Umbilical cord (tissue), 1 donor: ENCODE measurements at regions not wholly inside any gene's neighbourhood (a gene's known extent, or its start where the extent isn't known, plus 50 kb on each side); places are given as distances from the start of the nearest gene placed in this dataset.

ENCODE experiments used
- DNase-seq: peaks from one replicate; pipeline ENCODE4 v3.0.0-alpha.2; 2015; ENCODE audit warnings: low spot score

DNA sequence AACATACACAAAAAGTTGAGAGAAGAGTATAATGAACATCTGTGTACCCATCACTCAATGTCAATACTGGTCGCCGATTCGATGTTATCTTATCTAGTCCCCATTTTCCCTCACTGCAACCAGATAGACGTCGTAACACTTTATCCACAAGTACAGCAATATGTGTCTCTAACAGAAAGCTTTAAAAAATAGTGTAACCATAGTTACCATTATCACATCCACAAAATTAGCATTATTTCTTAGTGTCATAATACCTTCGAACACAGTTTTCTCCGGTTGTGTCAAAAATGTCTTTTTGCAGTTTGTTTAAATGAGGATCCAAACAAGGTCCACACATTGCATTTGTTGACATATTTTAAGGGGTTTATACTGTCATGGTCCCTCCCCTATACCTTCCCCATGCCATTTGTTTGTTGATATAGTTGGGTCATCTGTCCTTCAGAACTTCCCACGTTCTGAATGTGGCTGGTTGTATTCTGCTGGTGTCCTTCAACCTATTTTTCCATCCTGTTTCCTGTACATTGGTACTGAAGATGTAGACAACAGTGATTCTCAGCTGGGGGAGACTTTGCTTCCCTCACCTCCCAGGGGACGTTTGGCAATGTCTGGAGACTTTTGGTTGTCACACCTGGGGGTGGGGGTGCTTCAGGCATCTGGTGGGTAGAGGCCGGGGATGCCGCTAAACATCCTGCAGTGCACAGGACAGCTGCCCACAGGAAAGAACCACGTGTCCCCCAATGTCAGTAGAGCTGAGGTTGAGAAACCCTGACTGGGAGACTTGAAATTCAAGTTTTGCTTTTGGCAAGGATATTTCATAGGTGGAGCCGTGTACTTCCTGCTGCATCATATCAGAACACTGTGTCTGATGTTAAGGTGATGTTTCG is 72.7 kb upstream of the SPRED2 start:
- DNase-seq: no peak

DNA sequence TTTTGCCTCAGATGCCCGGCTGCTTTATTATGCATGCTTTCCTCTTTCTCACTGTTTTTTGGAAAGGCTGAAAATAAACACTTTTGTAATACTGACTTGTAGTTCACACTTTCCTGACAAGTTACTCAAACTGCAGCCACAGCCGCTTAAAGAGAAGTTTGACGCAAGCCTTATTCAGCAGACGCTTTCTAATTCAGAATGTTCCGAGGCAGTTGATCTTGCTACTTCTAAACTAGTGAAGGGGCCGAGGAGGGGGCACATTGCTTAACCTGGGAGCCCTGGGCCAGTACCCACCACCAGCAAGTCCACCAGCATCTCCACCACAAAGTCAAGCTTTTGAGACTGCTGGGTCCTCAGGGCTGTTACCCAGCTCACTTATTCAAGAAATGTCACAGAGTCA is 71.8 kb upstream of the SPRED2 start:
- DNase-seq: no peak

DNA sequence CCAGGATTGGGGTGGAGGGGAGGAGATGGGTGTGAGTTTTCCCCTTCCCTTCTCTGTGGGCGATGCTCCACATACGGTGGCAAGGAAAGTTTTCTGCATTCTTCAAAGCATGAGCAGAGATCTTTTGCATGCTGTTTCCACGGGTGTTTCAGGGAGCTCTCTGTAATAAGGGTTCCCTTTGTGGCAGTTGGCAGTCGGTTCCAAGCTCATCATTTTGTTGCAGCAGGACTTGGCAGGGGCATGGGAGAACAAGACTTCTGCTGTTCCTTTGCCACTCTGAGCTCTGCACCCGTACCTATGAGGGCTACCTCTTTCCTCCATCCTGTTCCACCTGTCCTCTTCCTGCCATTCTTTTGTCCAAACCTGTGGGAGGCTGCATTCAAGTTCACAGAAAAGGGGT is 71.3 kb upstream of the SPRED2 start:
- no peak for DNase-seq

DNA sequence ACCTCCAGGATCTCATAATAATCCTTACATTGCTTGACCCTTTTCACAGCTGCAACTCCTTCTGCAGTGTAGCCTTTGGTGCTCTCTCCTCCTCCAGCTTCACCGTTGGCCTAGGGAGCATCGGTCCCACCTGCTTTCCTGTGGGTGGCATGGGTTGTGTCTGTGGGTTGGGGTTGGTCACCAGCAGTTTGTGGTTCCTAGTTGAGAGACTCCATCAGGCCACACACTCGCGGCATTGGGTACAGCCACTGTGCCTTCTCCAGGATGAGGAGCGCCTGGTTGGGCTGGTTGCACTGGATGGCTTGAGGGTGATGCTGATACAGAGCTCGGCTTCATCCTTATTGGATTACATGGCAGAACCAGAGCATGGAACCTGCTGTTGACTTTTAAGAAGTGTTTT is 69.4 kb upstream of the SPRED2 start:
- no peak for DNase-seq

DNA sequence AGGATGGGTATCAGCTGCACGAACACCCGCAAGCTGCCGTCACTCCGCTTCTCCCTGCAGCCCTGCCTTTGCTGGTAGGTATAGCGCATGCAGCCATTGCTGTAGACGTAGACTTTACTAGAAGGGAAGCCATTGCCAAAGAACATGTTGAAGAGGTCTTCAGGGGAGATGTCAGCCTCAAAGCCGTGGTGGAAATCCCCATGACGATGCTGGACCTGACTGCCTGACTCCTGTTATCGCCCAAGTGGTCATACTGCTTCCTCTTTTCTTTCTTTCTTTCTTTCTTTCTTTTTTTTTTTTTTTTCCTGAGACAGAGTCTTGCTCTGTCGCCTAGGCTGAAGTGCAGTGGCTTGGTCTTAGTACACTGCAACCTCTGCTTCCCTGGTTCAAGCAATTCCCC is 68.7 kb upstream of the SPRED2 start:
- no peak for DNase-seq

DNA sequence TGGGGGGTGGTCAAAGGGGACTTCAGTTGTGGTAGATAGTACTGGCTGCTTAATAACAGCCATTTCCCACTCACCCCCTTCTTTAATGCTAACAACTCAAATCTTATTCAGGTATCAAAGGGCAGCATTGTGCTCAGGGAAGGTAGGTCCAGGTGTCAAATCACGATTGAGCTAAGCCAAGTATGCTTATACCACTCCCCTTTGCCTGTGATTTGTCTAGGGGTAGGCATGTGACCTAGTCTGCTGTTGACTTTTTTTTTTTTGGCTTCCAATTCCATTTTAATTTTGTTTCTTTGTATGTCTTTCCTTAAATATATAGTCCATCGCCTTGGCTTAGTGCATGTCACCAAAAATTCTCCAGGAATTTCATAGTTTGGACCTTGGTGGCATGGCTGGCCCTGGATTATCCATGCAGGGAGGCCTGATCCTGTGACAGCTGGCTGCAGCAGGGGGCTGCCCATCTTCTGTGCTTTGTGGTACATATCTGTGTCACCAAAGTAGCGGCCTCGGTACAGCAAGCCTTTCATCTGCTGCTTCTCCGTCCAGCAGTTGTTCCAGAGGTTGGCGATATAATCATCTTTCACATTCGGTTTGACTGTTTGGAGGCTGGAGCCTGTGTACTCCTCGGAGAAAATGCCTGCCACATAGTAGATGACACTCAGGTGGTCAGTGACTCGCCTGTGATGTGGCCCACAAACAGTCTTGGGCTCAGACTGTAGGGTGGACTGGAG is 68.1 kb upstream of the SPRED2 start:
- no peak for DNase-seq

DNA sequence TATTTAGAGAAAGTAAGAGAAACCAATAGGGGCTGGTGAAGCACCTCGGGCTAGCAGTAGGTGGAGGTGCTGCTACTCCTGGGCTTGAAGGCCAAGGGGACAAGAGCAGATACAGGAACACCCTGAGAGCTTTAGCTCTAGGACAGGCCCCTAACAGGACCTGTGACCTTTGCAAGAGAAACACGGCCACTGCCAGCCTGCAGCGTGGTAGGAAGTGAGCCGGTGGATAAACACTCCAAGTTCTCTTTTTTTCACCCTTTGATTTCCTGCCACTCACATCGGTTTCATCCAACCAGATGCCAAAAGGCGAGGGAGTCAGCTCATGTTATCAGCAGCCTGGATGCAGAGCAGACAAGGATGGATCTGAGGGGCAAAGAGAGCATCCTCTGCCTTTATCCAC is 66.8 kb upstream of the SPRED2 start:
- DNase-seq: no peak

DNA sequence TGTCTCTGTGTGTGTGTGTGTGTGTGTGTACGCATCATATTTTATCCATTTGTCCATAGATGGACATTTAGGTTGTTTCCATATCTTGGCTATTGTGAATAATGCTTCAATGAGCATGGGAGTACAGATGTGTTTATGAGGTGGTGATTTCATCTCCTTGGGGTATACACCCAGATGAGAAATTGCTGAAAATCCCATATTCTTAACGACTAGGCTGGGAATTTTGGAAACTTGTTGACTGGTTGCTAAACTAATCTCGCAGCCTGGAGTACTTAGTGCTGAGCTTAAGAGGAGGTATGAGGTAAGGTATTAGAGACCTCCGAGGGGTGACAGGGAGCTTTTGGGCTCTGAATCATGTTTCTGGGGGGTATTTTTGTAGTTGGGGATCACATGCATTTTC is 66.0 kb upstream of the SPRED2 start:
- no peak for DNase-seq

DNA sequence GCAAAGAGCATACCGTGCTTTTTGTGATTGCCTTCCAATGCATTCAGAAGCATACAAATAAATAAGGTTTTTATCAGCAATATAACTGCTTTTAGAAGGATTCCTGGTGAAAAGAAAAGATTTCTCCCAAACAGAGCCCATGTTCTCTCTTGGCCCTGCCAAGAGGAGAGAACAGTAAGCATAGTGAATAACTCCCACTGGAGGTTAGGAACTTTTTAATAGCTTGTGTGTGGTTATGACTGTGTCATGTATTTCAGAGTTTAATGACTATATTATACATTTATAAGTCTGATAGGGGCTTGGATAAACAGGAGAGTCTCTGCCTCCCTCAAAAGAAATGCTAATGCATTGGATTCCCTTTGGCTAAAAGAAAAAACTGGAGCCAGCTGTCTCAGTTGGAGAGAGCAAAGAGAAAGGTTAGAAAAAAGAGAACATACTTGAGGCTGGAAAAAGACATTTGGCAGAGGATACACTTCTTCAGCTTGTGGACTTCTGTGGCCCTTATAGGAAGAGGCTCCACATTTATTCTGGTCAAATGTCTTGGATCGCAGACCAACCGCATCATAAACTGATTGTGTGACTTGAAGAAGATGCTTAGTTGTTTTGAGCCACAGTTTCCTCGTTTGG is 63.0 kb upstream of the SPRED2 start:
- DNase-seq: no peak

DNA sequence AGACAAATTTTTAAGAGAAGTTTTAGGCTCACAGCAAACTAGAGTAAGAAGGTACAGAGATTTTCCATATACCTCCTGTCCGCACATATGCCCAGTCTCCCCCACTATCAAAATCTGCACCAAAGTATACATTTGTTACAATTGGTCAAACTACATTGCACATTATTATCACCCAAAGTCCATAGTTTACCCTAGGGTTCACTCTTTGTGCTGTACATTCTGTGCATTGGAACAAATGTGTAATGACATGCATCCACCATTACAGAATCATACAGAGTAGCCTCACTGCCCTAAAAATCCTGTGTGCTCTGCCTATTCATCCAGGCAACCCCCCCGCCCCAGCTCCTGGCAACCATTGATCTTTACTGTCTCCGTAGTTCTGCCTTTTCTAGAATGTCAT is 61.7 kb upstream of the SPRED2 start:
- no peak for DNase-seq

DNA sequence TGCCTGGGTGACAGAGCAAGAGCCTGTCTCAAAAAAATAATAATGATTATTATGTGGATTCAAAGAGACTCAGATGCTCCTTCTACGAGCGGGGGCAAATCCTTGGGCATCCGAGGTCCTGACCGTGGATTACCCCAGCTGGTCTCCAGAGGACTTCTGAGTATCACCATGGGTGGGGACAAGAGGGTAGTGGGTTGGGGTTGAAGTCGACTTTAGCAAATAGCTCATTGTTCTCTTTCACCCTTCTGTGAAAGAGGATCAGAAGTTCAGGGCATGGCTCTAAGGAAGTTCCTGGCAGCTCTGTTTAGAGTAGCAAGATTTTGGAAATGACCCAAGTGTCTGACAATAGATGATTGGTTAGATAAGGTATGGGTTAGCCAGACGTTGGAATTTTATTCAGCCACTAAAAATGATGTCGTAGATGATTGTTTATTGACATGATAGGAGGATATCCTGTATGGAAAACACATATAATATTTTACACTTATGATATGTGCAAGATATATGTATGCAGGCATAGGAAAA is 59.0 kb upstream of the SPRED2 start:
- DNase-seq: no peak

DNA sequence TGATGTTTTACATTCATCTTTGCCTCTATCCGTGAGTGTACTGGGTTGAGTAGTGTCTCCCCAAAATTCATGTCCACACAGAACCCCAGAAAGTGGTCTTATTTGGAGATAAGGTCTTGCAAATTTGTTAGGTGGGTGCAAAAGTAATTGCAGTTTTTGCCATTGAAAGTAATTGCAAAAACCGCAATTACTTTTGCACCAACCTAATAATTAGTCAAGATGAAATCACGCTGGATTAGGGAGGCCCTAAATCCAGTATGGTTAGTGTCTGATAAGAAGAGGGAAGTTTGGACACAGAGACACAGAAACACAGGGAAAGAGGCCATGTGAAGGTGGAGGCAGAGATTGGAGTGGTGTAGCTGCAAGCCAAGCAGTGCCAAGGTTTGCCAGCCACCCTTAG is 57.8 kb upstream of the SPRED2 start:
- no peak for DNase-seq

DNA sequence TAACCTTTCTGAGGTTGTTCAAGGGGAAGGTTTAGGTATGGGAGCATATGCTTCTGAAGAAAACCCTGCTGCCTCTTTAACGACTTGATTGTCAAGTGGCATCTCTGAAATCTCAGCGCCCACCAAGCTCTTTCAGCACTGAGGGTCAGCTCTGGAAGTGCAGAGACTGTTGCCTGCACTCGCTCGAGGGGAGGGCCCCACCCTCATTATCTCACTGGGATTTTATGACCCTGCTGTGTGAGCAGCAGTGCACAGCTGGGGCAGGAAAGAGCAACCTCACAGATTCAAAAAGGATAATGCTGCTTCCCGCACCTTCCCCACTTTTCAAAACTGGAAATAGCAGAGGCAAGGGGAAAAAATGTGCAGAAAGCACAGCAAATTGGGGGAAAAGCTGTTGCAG is 56.9 kb upstream of the SPRED2 start:
- no peak for DNase-seq

DNA sequence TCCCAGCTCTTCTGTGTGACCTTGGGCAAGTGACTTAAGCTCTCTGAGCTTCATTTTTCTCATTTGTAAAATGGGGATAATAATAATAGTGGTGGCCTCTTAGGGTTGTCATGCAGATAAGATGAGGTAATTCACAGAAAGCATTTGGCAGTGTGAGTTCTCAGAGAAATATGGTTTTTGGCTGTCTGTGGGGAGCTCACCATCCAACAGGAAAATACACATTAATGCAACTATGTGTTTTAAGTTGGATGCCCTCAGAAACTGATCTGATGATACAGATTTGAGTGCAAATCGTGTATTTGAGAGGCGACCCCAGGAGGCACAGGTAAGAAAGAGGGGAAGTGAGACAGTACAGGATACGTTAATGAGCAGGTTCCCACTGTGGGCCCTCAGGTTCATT is 56.1 kb upstream of the SPRED2 start:
- DNase-seq: no peak

DNA sequence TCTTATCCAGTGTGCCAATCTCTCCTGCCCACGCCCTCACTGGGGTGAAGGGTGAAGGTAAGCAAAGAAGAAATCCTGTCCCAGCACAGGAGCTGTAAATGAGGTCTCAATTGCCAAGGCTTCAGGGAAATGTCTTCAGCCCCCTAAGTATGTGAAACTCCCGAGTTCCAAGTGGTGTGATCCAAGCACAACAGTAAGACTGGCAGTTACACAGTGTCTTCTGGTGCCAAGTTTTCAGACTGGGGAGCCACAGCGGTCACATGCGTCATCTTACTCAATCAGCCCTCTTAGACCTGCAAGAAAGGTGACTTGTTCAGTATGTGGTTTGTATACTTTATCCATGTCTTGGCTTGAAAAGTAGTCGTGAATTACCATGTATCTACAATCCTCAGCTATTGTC is 55.0 kb upstream of the SPRED2 start:
- DNase-seq: no peak

DNA sequence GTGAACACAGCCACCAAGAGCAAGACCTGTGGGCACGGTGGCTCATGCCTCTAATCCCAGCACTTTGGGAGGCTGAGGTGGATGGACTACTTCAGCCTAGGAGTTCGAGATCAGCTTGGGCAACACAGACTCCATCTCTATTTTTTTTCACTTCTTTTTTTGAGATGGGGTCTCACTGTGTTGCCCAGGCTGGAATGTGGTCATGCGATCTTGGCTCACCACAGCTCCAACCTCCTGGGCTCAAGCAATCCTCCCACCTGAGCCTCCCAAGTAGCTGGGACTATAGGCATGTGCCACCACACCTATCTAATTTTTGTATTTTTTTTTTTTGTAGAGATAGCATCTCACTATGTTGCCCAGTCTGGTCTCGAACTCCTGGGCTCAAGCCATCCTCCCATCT is 54.4 kb upstream of the SPRED2 start:
- DNase-seq: no peak

DNA sequence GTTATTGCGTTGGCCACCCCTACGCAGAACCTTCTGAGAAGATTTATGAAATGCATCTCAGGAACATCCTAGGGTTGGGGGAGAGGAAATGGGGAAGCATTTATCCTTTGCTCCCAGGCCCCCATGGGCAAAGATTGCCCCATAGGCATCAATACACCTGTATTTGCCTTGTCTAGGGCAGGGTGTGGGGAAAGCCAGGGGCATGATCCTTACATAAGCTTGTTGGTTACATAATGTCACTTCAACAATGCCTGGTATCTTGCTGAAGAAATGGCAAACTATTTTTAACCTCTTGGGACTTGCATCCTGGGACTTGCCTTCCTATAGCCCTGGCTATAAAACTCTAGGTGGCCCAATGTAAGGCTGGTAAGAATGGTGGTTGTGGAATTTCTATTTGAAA is 53.9 kb upstream of the SPRED2 start:
- DNase-seq: no peak

DNA sequence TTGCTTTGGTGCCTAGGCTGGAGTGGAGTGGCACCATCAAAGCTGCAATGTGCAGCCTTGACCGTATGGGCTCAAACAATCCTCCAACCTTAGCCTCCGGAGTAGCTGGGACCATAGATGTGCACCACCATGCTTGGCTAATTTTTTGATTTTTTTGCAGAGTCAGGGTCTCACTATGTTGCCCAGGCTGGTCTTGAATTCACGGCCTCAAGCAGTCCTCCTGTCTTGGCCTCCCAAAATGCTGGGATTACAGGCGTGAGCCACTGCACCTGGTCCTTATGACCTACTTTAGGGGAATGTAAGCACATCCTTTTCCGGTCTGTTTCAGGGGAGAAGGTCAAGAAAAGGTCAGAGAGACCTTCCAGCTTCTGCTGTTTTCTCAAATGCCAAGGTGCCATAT is 53.4 kb upstream of the SPRED2 start:
- DNase-seq: no peak

DNA sequence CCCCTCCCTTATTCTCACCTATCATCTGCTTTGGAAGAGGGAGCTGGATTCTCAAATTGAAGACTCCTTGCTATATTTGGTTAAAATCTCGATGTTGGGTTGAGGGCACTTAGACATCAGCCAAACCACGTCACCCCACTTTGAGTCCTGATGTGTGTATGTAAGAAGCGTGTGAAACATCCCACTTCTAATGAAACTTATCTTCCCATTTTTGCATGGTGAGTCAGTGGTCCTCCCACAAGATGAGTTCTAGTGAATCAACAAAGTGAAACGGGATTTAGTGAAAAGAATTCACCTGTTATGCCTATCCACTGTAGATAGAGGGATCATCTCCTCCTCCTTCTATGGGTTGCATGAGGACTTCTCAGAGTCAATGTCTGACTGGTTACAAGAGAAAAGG is 51.4 kb upstream of the SPRED2 start:
- no peak for DNase-seq

DNA sequence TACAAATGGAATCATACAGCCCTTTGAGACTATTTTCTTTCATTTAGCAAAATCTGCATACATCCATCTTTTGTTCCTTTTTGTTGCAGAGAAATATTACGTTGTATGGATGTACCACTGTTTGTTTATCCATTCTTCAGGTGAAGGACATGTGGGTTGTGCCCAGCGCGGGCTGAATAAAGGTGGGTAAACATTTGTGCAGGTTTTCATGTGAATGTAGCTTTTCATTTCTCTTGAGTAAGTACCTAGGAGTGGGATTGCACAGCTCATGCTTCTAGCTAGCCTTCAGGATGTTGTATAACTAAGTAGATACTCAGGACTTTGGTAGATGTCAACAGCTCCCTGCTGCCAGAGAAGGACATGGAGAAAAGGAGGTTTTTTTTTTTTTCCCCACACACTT is 50.6 kb upstream of the SPRED2 start:
- no peak for DNase-seq
